ENCODE measurements at regions not wholly inside any gene's neighbourhood (a gene's known extent, or its start where the extent isn't known, plus 50 kb on each side); places are given as distances from the start of the nearest gene placed in this dataset.

DNA sequence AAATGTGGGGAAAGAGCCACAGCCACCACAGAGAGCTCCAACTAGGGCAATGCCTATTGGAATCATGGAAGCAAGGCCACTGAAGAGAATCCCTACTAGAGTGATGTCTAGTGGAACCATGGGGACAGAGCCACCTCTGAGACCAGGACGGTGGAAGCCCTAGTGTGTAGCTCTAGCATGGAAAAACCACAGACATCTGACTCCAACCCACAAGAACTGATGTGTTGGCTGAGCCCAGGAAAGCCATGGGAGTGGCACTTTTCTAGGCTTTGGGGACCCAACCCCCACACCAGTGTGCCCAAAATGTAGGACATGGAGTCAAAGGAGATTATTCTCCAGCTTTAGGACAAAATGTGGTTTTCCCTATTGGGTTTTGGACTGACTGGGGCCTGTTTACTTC, 721.9 kb downstream of the BRINP1 start:
- TF ChIP-seq, protein P1, sequence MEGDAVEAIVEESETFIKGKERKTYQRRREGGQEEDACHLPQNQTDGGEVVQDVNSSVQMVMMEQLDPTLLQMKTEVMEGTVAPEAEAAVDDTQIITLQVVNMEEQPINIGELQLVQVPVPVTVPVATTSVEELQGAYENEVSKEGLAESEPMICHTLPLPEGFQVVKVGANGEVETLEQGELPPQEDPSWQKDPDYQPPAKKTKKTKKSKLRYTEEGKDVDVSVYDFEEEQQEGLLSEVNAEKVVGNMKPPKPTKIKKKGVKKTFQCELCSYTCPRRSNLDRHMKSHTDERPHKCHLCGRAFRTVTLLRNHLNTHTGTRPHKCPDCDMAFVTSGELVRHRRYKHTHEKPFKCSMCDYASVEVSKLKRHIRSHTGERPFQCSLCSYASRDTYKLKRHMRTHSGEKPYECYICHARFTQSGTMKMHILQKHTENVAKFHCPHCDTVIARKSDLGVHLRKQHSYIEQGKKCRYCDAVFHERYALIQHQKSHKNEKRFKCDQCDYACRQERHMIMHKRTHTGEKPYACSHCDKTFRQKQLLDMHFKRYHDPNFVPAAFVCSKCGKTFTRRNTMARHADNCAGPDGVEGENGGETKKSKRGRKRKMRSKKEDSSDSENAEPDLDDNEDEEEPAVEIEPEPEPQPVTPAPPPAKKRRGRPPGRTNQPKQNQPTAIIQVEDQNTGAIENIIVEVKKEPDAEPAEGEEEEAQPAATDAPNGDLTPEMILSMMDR (IDR thresholded peaks at IDR 0.05), result no peak
- TF ChIP-seq, protein P2, sequence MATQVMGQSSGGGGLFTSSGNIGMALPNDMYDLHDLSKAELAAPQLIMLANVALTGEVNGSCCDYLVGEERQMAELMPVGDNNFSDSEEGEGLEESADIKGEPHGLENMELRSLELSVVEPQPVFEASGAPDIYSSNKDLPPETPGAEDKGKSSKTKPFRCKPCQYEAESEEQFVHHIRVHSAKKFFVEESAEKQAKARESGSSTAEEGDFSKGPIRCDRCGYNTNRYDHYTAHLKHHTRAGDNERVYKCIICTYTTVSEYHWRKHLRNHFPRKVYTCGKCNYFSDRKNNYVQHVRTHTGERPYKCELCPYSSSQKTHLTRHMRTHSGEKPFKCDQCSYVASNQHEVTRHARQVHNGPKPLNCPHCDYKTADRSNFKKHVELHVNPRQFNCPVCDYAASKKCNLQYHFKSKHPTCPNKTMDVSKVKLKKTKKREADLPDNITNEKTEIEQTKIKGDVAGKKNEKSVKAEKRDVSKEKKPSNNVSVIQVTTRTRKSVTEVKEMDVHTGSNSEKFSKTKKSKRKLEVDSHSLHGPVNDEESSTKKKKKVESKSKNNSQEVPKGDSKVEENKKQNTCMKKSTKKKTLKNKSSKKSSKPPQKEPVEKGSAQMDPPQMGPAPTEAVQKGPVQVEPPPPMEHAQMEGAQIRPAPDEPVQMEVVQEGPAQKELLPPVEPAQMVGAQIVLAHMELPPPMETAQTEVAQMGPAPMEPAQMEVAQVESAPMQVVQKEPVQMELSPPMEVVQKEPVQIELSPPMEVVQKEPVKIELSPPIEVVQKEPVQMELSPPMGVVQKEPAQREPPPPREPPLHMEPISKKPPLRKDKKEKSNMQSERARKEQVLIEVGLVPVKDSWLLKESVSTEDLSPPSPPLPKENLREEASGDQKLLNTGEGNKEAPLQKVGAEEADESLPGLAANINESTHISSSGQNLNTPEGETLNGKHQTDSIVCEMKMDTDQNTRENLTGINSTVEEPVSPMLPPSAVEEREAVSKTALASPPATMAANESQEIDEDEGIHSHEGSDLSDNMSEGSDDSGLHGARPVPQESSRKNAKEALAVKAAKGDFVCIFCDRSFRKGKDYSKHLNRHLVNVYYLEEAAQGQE (IDR thresholded peaks at IDR 0.05; ENCODE audit: insufficient read depth in 1 of 2, low read depth in 2 of 2, low read length in 1 of 2), result no peak

Measured in Panc1 (cell line).